ENCODE measurements at regions not wholly inside any gene's neighbourhood (a gene's known extent, or its start where the extent isn't known, plus 50 kb on each side); places are given as distances from the start of the nearest gene placed in this dataset.

- H3K9me3 ChIP-seq: no peaks in the 10 kb centered on the region
- DNase-seq: no peak
- H3K4me3 ChIP-seq (ENCODE audit: low read depth, low read length): no peak overlapping the region
- no peaks in the 10 kb centered on the region for H3K36me3 Mint-ChIP-seq (ENCODE audit: insufficient read depth, unreplicated experiment)
- H3K4me1 ChIP-seq: no peaks in the 10 kb centered on the region
- H3K27me3 ChIP-seq (replicated peaks; ENCODE audit: control insufficient read depth, insufficient read depth, low read length): no peaks in the 10 kb centered on the region
- no peak overlapping the region for H3K27ac Mint-ChIP-seq (ENCODE audit: unreplicated experiment)
- ChIA-PET POLR2A (no interaction called here), CTCF (no interaction called here)
- H3K9me3 Mint-ChIP-seq (ENCODE audit: unreplicated experiment): no peaks in the 10 kb centered on the region
- H3K4me3 Mint-ChIP-seq (ENCODE audit: unreplicated experiment): no peak overlapping the region
- no peaks in the 10 kb centered on the region for H3K36me3 ChIP-seq (ENCODE audit: control insufficient read depth, insufficient read depth, low read length)
- TF ChIP-seq CTCF (IDR thresholded peaks at IDR 0.05; ENCODE audit: insufficient read depth in 1 of 2, low read depth in 1 of 2, low read length in 1 of 2, severe bottlenecking in 1 of 2, unreplicated experiment in 1 of 2): no peak
- intact Hi-C loops (cut with micrococcal nuclease; ENCODE audit: unreplicated experiment): no loop called here
- no TSS peak for BruUV-seq (replicated peaks)
- peaks cover 3% of the 10 kb centered on the region for H3K27me3 Mint-ChIP-seq (ENCODE audit: insufficient read depth, unreplicated experiment)
- no peaks in the 10 kb centered on the region for H3K4me1 Mint-ChIP-seq (ENCODE audit: low read depth, unreplicated experiment)
Measured at GRCh38 chr6:164247106-164247505, 832.6 kb downstream of the QKI start.

- Mint-ChIP-seq H3K4me1 (ENCODE audit: low read depth, unreplicated experiment) (no peaks in the 10 kb centered on the region), H3K9me3 (ENCODE audit: unreplicated experiment) (no peaks in the 10 kb centered on the region), H3K27ac (ENCODE audit: unreplicated experiment) (no peak overlapping the region), H3K36me3 (ENCODE audit: insufficient read depth, unreplicated experiment) (no peaks in the 10 kb centered on the region), H3K4me3 (ENCODE audit: unreplicated experiment) (no peak overlapping the region), H3K27me3 (ENCODE audit: insufficient read depth, unreplicated experiment) (peaks cover 3% of the 10 kb centered on the region)
- intact Hi-C loops (cut with micrococcal nuclease; ENCODE audit: unreplicated experiment): no loop called here
- Histone ChIP-seq H3K27me3 (replicated peaks; ENCODE audit: control insufficient read depth, insufficient read depth, low read length) (no peaks in the 10 kb centered on the region), H3K36me3 (ENCODE audit: control insufficient read depth, insufficient read depth, low read length) (no peaks in the 10 kb centered on the region), H3K4me3 (ENCODE audit: low read depth, low read length) (no peak overlapping the region), H3K4me1 (no peaks in the 10 kb centered on the region), H3K9me3 (no peaks in the 10 kb centered on the region)
- BruUV-seq (replicated peaks): no TSS peak
- no peak for TF ChIP-seq CTCF (IDR thresholded peaks at IDR 0.05; ENCODE audit: insufficient read depth in 1 of 2, low read depth in 1 of 2, low read length in 1 of 2, severe bottlenecking in 1 of 2, unreplicated experiment in 1 of 2)
- CTCF ChIA-PET: no interaction called here
- POLR2A ChIA-PET: no interaction called here
- DNase-seq: no peak
Measured at GRCh38 chr6:164246082-164246481, 831.6 kb downstream of the QKI start.

- intact Hi-C loops (cut with micrococcal nuclease; ENCODE audit: unreplicated experiment): no loop called here
- Histone ChIP-seq H3K4me3 (ENCODE audit: low read depth, low read length) (no peak overlapping the region), H3K9me3 (no peaks in the 10 kb centered on the region), H3K27me3 (replicated peaks; ENCODE audit: control insufficient read depth, insufficient read depth, low read length) (no peaks in the 10 kb centered on the region), H3K36me3 (ENCODE audit: control insufficient read depth, insufficient read depth, low read length) (no peaks in the 10 kb centered on the region), H3K4me1 (no peaks in the 10 kb centered on the region)
- DNase-seq: no peak
- Mint-ChIP-seq H3K4me1 (ENCODE audit: low read depth, unreplicated experiment) (no peaks in the 10 kb centered on the region), H3K27me3 (ENCODE audit: insufficient read depth, unreplicated experiment) (peaks cover 3% of the 10 kb centered on the region), H3K36me3 (ENCODE audit: insufficient read depth, unreplicated experiment) (no peaks in the 10 kb centered on the region), H3K9me3 (ENCODE audit: unreplicated experiment) (no peaks in the 10 kb centered on the region), H3K27ac (ENCODE audit: unreplicated experiment) (no peak overlapping the region), H3K4me3 (ENCODE audit: unreplicated experiment) (no peak overlapping the region)
- ChIA-PET CTCF (no interaction called here), POLR2A (no interaction called here)
- no TSS peak for BruUV-seq (replicated peaks)
- no peak for TF ChIP-seq CTCF (IDR thresholded peaks at IDR 0.05; ENCODE audit: insufficient read depth in 1 of 2, low read depth in 1 of 2, low read length in 1 of 2, severe bottlenecking in 1 of 2, unreplicated experiment in 1 of 2)
Measured at GRCh38 chr6:164243949-164244348, 829.4 kb downstream of the QKI start.

Data from Caco-2 (cell line).